GM12878 (cell line): ENCODE measurements at regions not wholly inside any gene's neighbourhood (a gene's known extent, or its start where the extent isn't known, plus 50 kb on each side); places are given as distances from the start of the nearest gene placed in this dataset.
"Not testable (repeated sequence)": the region's sequence is repeated elsewhere in the genome, so short reads cannot be mapped to it uniquely, and the experiment has no call there.

ENCODE experiments used
- ATAC-seq: fragments of 200-7000 bp; cut with Tn5 transposase; 3 replicates; pipeline ENCODE4 v1.9.1; 2020; ENCODE audit warnings: mild to moderate bottlenecking, moderate library complexity
- BruUV-seq: library from RNA; stranded (reverse); fragments of 400-500 nt; replicated peaks from 2 replicates; lab custom pipeline; 2021; lab: Mats Ljungman, UMichigan
- CTCF ChIA-PET: fragments of 300-600 bp; sonication (Branson Sonifier 250); formaldehyde crosslinking; extraction: SDS; loops from one replicate; lab custom pipeline; 2021; ENCODE audit warnings: inconsistent platforms; lab: Yijun Ruan, JAX
- POLR2A ChIA-PET: fragments of 350-600 bp; formaldehyde crosslinking; extraction: SDS; loops from one replicate; lab custom pipeline; 2021; ENCODE audit warnings: inconsistent platforms; lab: Charles Lee
- RAD21 ChIA-PET: fragments of 300-600 bp; sonication (Branson Sonifier 250); formaldehyde crosslinking; loops from one replicate; lab custom pipeline; 2023; ENCODE audit warnings: antibody characterized with exemption; ENCODE audit not compliant: unreplicated experiment; lab: Charles Lee
- SMC1A ChIA-PET: fragments of 300-600 bp; sonication (Branson Sonifier 250); formaldehyde crosslinking; loops from one replicate; lab custom pipeline; 2023; ENCODE audit not compliant: unreplicated experiment, uncharacterized antibody; lab: Charles Lee
- DNase-seq: peaks from one replicate; pipeline ENCODE4 v3.0.0-alpha.2; 2011; ENCODE audit warnings: low read depth, low spot score
- FAIRE-seq: peaks from 3 replicates; lab custom pipeline; 2011; peaks lifted over from hg19 to GRCh38; lab: Jason Lieb, UNC
- H2AFZ ChIP-seq: 2 replicates; pipeline ENCODE4 v1.6.0; 2011; ENCODE audit warnings: low read depth, low read length, control low read depth; ENCODE audit not compliant: control insufficient read depth
- H3K27ac ChIP-seq: 2 replicates; pipeline ENCODE4 v1.5.1; 2011; ENCODE audit warnings: control low read depth; ENCODE audit not compliant: control insufficient read depth, insufficient read depth
- H3K27me3 ChIP-seq, 2 experiments: replicated peaks in 1 of 2; 2 replicates each; pipeline versions ENCODE4 v1.6.0 to v1.6.1; 2011; ENCODE audit warnings: low read length in 1 of 2; ENCODE audit not compliant: control insufficient read depth in 2 of 2, insufficient read depth in 2 of 2
- H3K36me3 ChIP-seq, 2 experiments: 2 replicates each; pipeline ENCODE4 v1.5.1; 2011; ENCODE audit warnings: low read length in 1 of 2; ENCODE audit not compliant: control insufficient read depth in 2 of 2, insufficient read depth in 2 of 2
- H3K4me1 ChIP-seq: 2 replicates; pipeline ENCODE4 v1.6.1; 2011; ENCODE audit warnings: mild to moderate bottlenecking, low read length, moderate library complexity, mixed read lengths; ENCODE audit not compliant: control insufficient read depth, insufficient read depth
- H3K4me2 ChIP-seq: 2 replicates; pipeline ENCODE4 v1.6.0; 2011; ENCODE audit warnings: control low read depth; ENCODE audit not compliant: control insufficient read depth, insufficient read depth
- H3K4me3 ChIP-seq: fragments of 200-600 bp; sonication (generic); 2 replicates; pipeline ENCODE4 v1.5.1; 2016
- H3K79me2 ChIP-seq: 2 replicates; pipeline ENCODE4 v1.6.0; 2011; ENCODE audit warnings: low read length; ENCODE audit not compliant: control insufficient read depth, insufficient read depth
- H3K9ac ChIP-seq: 2 replicates; pipeline ENCODE4 v1.8.0; 2011; ENCODE audit warnings: low read length, control low read depth, mixed read lengths; ENCODE audit not compliant: control insufficient read depth, insufficient read depth
- H3K9me3 ChIP-seq: replicated peaks from 3 replicates; pipeline ENCODE4 v1.5.1; 2011; ENCODE audit warnings: mild to moderate bottlenecking, low read length; ENCODE audit not compliant: control insufficient read depth, insufficient read depth
- H4K20me1 ChIP-seq: 2 replicates; pipeline ENCODE4 v1.6.0; 2011; ENCODE audit not compliant: control insufficient read depth, insufficient read depth
- NR2C2 ChIP-seq: IDR thresholded peaks from 2 replicates; pipeline ENCODE4 v1.6.1; 2011; ENCODE audit warnings: borderline replicate concordance, low read depth; ENCODE audit not compliant: control insufficient read depth, insufficient read length
- PAX5 ChIP-seq: IDR thresholded peaks from 2 replicates; pipeline ENCODE4 v1.6.1; 2011; ENCODE audit warnings: low read depth, low read length, borderline replicate concordance
- PAX8 ChIP-seq: fragments of 450-650 bp; IDR thresholded peaks from 2 replicates; pipeline ENCODE4 v1.6.1; 2017; ENCODE audit warnings: mild to moderate bottlenecking, moderate library complexity
- SMAD1 ChIP-seq: fragments of 450-650 bp; IDR thresholded peaks from 2 replicates; pipeline ENCODE4 v1.6.1; 2018; ENCODE audit warnings: mild to moderate bottlenecking, low read depth; ENCODE audit not compliant: partially characterized antibody
- SMAD5 ChIP-seq: IDR thresholded peaks from 2 replicates; pipeline ENCODE4 v1.6.1; 2016; ENCODE audit warnings: antibody characterized with exemption, low read depth
- SMC3 ChIP-seq: IDR thresholded peaks from 2 replicates; pipeline ENCODE4 v1.6.1; 2011; ENCODE audit warnings: low read length, improper control_type of control experiment, borderline replicate concordance
- WGBS: methylation state at CpG from one replicate; pipeline ENCODE4 v1.1.6; 2016; ENCODE audit warnings: low lambda C conversion rate; ENCODE audit not compliant: insufficient replicate concordance, insufficient coverage; ENCODE audit errors: missing lambda C conversion rate; 5-methylcytosine and 5-hydroxymethylcytosine counted together
- in situ Hi-C: fragments of 300-500 bp; cut with MboI; formaldehyde crosslinking; loops from 9 replicates; pipeline ENCODE4 v1.14.3; 2018; ENCODE audit warnings: mixed read lengths
- intact Hi-C: fragments of 100-400 bp; cut with micrococcal nuclease; formaldehyde crosslinking; loops from one replicate; pipeline ENCODE4 v1.14.2; 2022; ENCODE audit not compliant: unreplicated experiment

- TF ChIP-seq SMAD5 (no peak), PAX5 (no peak)
Observed at GRCh38 chr16:65697065-65697464, 575.2 kb upstream of the CDH11 start (continued).

GRCh38 chr16:65691846-65692245 lies 570.0 kb upstream of the CDH11 start:
- RAD21 ChIA-PET, POLR2A ChIA-PET, CTCF ChIA-PET, SMC1A ChIA-PET, H4K20me1 ChIP-seq, H2AFZ ChIP-seq, intact Hi-C loops, FAIRE-seq, H3K27ac ChIP-seq, DNase-seq, H3K9me3 ChIP-seq, H3K4me3 ChIP-seq, H3K27me3 ChIP-seq, ATAC-seq, BruUV-seq, H3K4me2 ChIP-seq, H3K4me1 ChIP-seq, H3K36me3 ChIP-seq, H3K79me2 ChIP-seq, in situ Hi-C loops, H3K9ac ChIP-seq: not testable (repeated sequence)
- WGBS, result 21% methylated on average over 4 of the region's 4 CpGs

GRCh38 chr16:65689726-65690125 lies 567.9 kb upstream of the CDH11 start:
- no peak for TF ChIP-seq SMAD1
- TF ChIP-seq PAX8, result no peak
- no peak for TF ChIP-seq NR2C2
- no peak for TF ChIP-seq SMC3
- FAIRE-seq, result no peak
- Histone ChIP-seq H3K4me1 (no peaks in the 10 kb centered on the region), H3K4me2 (no peak overlapping the region), H3K9ac (no peak overlapping the region), H2AFZ (no peak overlapping the region), H3K4me3 (no peak overlapping the region), H3K27ac (no peak overlapping the region), H3K27me3 (no peaks in the 10 kb centered on the region), H3K79me2 (no peaks in the 10 kb centered on the region), H4K20me1 (no peaks in the 10 kb centered on the region), H3K9me3 (no peaks in the 10 kb centered on the region), H3K36me3 (no peaks in the 10 kb centered on the region)
- ChIA-PET POLR2A (no interaction called here), SMC1A (no interaction called here), RAD21 (no interaction called here), CTCF (no interaction called here)
- no peak for ATAC-seq
- no TSS peak for BruUV-seq
- 78% methylated on average over 7 of the region's 8 CpGs for WGBS
- in situ Hi-C loops (no loop called here), intact Hi-C loops (no loop called here)
- DNase-seq, result no peak
